Gastroesophageal sphincter (tissue), 4 donors: ENCODE measurements at regions not wholly inside any gene's neighbourhood (a gene's known extent, or its start where the extent isn't known, plus 50 kb on each side); places are given as distances from the start of the nearest gene placed in this dataset.
"Not testable (repeated sequence)": the region's sequence is repeated elsewhere in the genome, so short reads cannot be mapped to it uniquely, and the experiment has no call there.

Experiments
- ATAC-seq: fragments of 150-250 bp; one replicate; pipeline ENCODE4 v1.9.1; 2016; ENCODE audit warnings: mild to moderate bottlenecking, moderate library complexity
- H3K27ac ChIP-seq, 4 donors: fragments of 200-600 bp; sonication (generic) in 3 of 4; 1 replicate in 3 of 4; 2 replicates in 1 of 4; pipeline ENCODE4 v1.5.1; 2016 to 2019
- H3K27me3 ChIP-seq: fragments of 200-600 bp; sonication (generic); one replicate; pipeline ENCODE4 v1.5.1; 2019
- H3K36me3 ChIP-seq, 2 donors: fragments of 200-600 bp; sonication (generic); one replicate each; pipeline ENCODE4 v1.5.1; 2019; ENCODE audit warnings: control low read depth in 1 of 2
- H3K4me1 ChIP-seq, 3 donors: fragments of 200-600 bp; sonication (generic); 1 replicate in 2 of 3; 2 replicates in 1 of 3; pipeline ENCODE4 v1.5.1; 2016 to 2019; ENCODE audit warnings: control low read depth in 2 of 3
- H3K4me3 ChIP-seq, 2 donors: fragments of 200-600 bp; sonication (generic); one replicate each; pipeline ENCODE4 v1.5.1; 2019; ENCODE audit warnings: mild to moderate bottlenecking in 1 of 2, moderate library complexity in 1 of 2
- H3K9me3 ChIP-seq, 3 donors: fragments of 200-600 bp; sonication (generic); one replicate each; pipeline ENCODE4 v1.5.1; 2017 to 2019; ENCODE audit warnings: control low read depth in 2 of 3
- EP300 ChIP-seq: sonication (generic); formaldehyde crosslinking; IDR thresholded peaks from one replicate; pipeline ENCODE4 v1.6.1; 2017; ENCODE audit warnings: antibody characterized with exemption, mild to moderate bottlenecking
- POLR2A ChIP-seq, 2 donors: fragments of 450-650 bp; IDR thresholded peaks; one replicate each; pipeline ENCODE4 v1.6.1; 2017; ENCODE audit warnings: antibody characterized with exemption in 2 of 2, mild to moderate bottlenecking in 2 of 2, moderate library complexity in 1 of 2
- POLR2AphosphoS5 ChIP-seq: sonication (generic); formaldehyde crosslinking; IDR thresholded peaks from one replicate; pipeline ENCODE4 v1.6.1; 2017; ENCODE audit warnings: antibody characterized with exemption
- WGBS, 2 donors: methylation state at CpG; one replicate each; pipeline ENCODE4 v1.1.5; 2018; ENCODE audit warnings: low coverage in 1 of 2; 5-methylcytosine and 5-hydroxymethylcytosine counted together
- TF ChIP-seq, protein P1 (sequence below), 4 experiments: fragments of 200-600 bp in 2 of 4; fragments of 450-650 bp in 2 of 4; sonication (generic) in 1 of 4; IDR thresholded peaks; one replicate each; pipeline ENCODE4 v1.5.1; 2017 to 2019; ENCODE audit warnings: antibody characterized with exemption in 4 of 4, mild to moderate bottlenecking in 2 of 4, moderate library complexity in 2 of 4

DNA sequence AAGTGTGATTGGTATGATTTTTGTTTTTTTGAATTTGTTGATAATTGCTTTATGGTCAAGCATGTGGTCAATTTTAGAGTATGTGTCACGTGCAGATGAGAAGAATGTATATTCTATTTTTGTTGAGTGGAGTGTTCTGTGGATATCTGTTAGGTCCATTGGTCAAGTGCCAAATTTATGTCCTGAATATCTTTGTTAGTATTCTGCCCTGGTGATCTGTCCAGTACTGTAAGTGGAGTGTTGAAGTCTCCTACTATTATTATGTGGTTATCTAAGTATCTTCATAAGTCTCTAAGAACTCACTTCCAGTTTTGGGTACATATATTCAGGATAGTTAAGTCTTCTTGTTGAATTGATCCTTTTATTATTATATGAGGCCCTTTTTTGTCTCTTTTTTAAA is 372.9 kb upstream of the MAOA start:
- WGBS, 2 donors: 56 to 57% methylated on average over 1 of the region's 1 CpG
- H3K27me3 ChIP-seq: no peaks in the 10 kb centered on the region
- ATAC-seq: no peak
- TF ChIP-seq, protein P1, sequence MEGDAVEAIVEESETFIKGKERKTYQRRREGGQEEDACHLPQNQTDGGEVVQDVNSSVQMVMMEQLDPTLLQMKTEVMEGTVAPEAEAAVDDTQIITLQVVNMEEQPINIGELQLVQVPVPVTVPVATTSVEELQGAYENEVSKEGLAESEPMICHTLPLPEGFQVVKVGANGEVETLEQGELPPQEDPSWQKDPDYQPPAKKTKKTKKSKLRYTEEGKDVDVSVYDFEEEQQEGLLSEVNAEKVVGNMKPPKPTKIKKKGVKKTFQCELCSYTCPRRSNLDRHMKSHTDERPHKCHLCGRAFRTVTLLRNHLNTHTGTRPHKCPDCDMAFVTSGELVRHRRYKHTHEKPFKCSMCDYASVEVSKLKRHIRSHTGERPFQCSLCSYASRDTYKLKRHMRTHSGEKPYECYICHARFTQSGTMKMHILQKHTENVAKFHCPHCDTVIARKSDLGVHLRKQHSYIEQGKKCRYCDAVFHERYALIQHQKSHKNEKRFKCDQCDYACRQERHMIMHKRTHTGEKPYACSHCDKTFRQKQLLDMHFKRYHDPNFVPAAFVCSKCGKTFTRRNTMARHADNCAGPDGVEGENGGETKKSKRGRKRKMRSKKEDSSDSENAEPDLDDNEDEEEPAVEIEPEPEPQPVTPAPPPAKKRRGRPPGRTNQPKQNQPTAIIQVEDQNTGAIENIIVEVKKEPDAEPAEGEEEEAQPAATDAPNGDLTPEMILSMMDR (IDR thresholded peaks at IDR 0.05): no peak
- TF ChIP-seq POLR2AphosphoS5 (no peak), EP300 (no peak), POLR2A (IDR thresholded peaks at IDR 0.05) (no peak)
- no peak overlapping the region for H3K4me3 ChIP-seq
- H3K27ac ChIP-seq: no peak overlapping the region
- H3K9me3 ChIP-seq: no peaks in the 10 kb centered on the region
- H3K4me1 ChIP-seq: no peaks in the 10 kb centered on the region
- H3K36me3 ChIP-seq: no peaks in the 10 kb centered on the region

DNA sequence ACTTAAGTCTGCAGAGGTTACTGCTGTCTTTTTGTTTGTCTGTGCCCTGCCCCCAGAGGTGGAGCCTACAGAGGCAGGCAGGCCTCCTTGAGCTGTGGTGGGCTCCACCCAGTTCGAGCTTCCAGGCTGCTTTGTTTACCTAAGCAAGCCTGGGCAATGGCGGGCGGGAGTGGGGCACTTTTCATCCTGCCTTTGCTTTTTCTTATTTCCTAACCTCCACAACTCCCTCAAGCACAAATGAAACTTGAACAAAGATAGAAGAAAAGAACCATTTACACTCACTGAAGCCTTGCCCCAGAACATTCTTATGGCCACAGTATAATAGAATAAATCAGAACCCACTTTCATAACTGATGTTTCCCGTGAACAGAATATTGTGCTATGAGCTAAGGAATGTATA is 344.5 kb upstream of the MAOA start:
- H3K4me3 ChIP-seq, ATAC-seq, H3K36me3 ChIP-seq, H3K9me3 ChIP-seq, H3K4me1 ChIP-seq, H3K27ac ChIP-seq, H3K27me3 ChIP-seq: not testable (repeated sequence)
- 60% methylated on average over 1 of the region's 4 CpGs; no CpG with 5 or more reads in 1 of the 2 donors for WGBS, 2 donors

DNA sequence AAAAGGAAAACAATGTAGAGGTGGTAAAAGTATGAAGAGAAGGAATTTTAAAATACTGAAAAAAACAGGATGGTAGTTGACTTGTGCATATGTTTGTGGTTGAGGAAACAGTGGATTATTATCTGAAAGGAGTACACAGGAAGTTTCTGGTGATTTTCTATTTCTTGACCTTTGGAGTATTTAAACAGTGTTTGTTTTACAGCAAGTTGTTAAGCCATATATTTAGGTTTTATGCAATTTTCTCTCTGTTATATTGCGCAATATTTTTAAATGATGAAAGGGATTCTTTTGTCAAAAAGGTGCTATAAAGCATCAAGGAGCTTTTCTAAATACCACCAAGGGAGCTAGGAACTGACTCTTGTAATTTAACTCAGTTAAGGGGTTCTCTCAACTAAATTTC is 343.1 kb upstream of the MAOA start:
- TF ChIP-seq, protein P1 (IDR thresholded peaks at IDR 0.05): no peak
- TF ChIP-seq POLR2A (IDR thresholded peaks at IDR 0.05) (no peak), POLR2AphosphoS5 (no peak), EP300 (no peak)
- ATAC-seq: no peak
- H3K27ac ChIP-seq: no peak overlapping the region
- 100% methylated on average over 1 of the region's 1 CpG; no CpG with 5 or more reads in 1 of the 2 donors for WGBS, 2 donors
- H3K9me3 ChIP-seq: no peaks in the 10 kb centered on the region
- H3K36me3 ChIP-seq: no peaks in the 10 kb centered on the region
- H3K27me3 ChIP-seq: no peaks in the 10 kb centered on the region
- no peaks in the 10 kb centered on the region for H3K4me1 ChIP-seq
- H3K4me3 ChIP-seq: no peak overlapping the region

DNA sequence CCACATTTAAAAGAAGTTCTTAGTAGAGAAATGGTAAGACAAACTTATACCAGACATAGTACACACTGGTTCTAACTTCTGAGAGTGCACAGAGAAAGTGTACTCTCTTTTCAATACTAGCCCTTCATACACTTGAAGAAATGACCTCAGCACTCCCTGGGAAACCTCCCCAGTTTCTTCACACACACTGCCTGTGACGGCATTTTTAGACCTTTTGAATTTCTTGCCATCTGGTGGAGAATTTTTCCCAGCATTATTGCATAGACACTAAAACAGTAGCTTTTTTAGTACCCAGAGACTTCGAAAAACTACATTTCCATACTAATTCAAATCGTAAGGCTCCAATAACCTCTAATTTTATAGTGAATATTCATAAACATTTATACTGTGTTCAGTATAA is 341.6 kb upstream of the MAOA start:
- 53 to 60% methylated on average over 1 to 3 of the region's 3 CpGs for WGBS, 2 donors

DNA sequence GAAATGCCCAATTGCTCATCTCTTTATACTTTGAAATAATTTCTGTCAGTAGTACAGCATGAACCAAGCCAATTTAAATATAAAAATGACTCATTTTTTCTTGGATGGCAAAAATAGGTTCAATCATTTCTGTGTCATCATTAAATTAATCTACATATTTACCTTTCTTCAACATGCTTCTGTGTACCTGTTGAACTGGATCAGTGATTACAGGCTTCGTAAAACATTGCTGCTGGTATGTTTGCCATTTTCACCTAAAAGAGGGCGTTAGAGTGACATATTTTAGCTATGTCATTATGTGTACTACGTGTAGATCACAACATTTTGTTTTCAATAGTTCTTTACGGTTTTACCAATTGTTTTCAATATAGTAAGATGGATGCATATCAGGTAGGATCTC is 340.5 kb upstream of the MAOA start:
- WGBS, 2 donors: 55 to 74% methylated on average over 4 of the region's 4 CpGs
- ATAC-seq: no peak
- Histone ChIP-seq H3K4me3 (no peak overlapping the region), H3K27me3 (no peaks in the 10 kb centered on the region), H3K36me3 (no peaks in the 10 kb centered on the region), H3K27ac (no peak overlapping the region), H3K9me3 (no peaks in the 10 kb centered on the region), H3K4me1 (no peaks in the 10 kb centered on the region)
- TF ChIP-seq, protein P1 (IDR thresholded peaks at IDR 0.05): no peak
- TF ChIP-seq EP300 (no peak), POLR2A (IDR thresholded peaks at IDR 0.05) (no peak), POLR2AphosphoS5 (no peak)

More for the DNA sequence above, 341.6 kb upstream of the MAOA start:
- Histone ChIP-seq H3K4me3 (no peak overlapping the region), H3K27ac (no peak overlapping the region), H3K36me3 (no peaks in the 10 kb centered on the region), H3K27me3 (no peaks in the 10 kb centered on the region), H3K4me1 (no peaks in the 10 kb centered on the region), H3K9me3 (no peaks in the 10 kb centered on the region)
- no peak for ATAC-seq
- TF ChIP-seq POLR2AphosphoS5 (no peak), POLR2A (IDR thresholded peaks at IDR 0.05) (no peak), EP300 (no peak)
- TF ChIP-seq, protein P1 (IDR thresholded peaks at IDR 0.05): no peak
